ENCODE measurements at regions not wholly inside any gene's neighbourhood (a gene's known extent, or its start where the extent isn't known, plus 50 kb on each side); places are given as distances from the start of the nearest gene placed in this dataset.

DNA sequence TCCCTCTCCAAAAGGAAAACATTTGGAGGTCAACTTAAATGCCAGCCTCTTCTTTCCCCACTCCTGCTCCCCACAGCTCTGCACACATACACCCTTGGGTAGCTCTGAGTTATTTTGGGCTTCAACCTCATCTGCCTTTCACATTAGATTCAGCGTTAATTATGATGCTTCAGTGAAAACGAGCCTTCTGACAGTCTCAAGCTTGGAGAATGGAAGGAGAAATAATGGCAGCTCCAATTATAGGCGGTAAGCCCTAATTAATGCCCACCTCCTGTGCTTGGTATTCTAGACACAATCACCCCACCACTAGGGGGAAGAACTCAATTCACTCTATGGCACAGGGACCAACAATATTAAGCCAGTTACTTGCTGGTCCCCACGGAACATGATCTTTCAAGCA lies 397.9 kb downstream of the BRINP2 start:
- Histone ChIP-seq H3K36me3 (ENCODE audit: control insufficient read depth in 4 of 4, insufficient read depth in 3 of 4, low read depth in 1 of 4, low read length in 3 of 4) (no peaks in the 10 kb centered on the region), H3K27me3 (ENCODE audit: control insufficient read depth in 4 of 4, insufficient read depth in 4 of 4, low read length in 3 of 4) (no peaks in the 10 kb centered on the region), H3K9me3 (ENCODE audit: control insufficient read depth in 4 of 4, low read length in 3 of 4) (no peaks in the 10 kb centered on the region), H3K27ac (ENCODE audit: low read depth in 1 of 2, low read length in 2 of 2) (no peak overlapping the region), H3K4me1 (ENCODE audit: control insufficient read depth in 4 of 4, insufficient read depth in 4 of 4, low read length in 3 of 4) (peaks cover 0 to 10% (median 6%) of the 10 kb centered on the region in 4 donors), H3K9ac (ENCODE audit: low read depth in 1 of 2, low read length in 2 of 2) (no peak overlapping the region), H3K4me3 (ENCODE audit: low read depth in 1 of 3, low read length in 3 of 3) (no peak overlapping the region)
- no peak for DNase-seq (ENCODE audit: low spot score)
- 89% methylated on average over 4 of the region's 4 CpGs for WGBS
- TF ChIP-seq ZBTB33 (IDR thresholded peaks at IDR 0.05) (no peak), NR2F2 (IDR thresholded peaks at IDR 0.05) (no peak), CTCF (IDR thresholded peaks at IDR 0.05; ENCODE audit: low read depth, low read length, missing input control) (no peak), EGR1 (IDR thresholded peaks at IDR 0.05; ENCODE audit: low read depth in 2 of 2) (no peak), YY1 (IDR thresholded peaks at IDR 0.05) (no peak)

DNA sequence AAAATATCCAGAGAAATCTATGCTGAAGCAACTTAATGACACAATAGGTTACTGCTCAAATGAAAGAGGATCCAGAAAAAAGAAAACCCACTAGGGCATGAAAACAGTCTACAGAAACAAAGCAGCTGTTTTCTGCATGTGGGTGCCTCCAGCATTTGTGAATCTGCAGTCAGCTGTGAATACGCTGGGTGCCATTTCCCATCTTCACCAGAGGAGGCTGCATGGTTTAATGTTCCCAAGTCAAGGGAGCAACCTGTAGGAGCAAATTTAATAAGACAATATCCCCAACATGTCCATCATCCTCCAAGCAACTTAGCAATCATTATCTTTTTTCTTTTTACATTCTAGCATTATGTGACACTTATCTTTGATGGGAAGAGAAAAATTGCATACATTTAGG lies 396.6 kb downstream of the BRINP2 start:
- DNase-seq (ENCODE audit: low spot score), result no peak
- Histone ChIP-seq H3K9ac (ENCODE audit: low read depth in 1 of 2, low read length in 2 of 2) (no peak overlapping the region), H3K36me3 (ENCODE audit: control insufficient read depth in 4 of 4, insufficient read depth in 3 of 4, low read depth in 1 of 4, low read length in 3 of 4) (no peaks in the 10 kb centered on the region), H3K27ac (ENCODE audit: low read depth in 1 of 2, low read length in 2 of 2) (no peak overlapping the region), H3K4me3 (ENCODE audit: low read depth in 1 of 3, low read length in 3 of 3) (no peak overlapping the region), H3K4me1 (ENCODE audit: control insufficient read depth in 4 of 4, insufficient read depth in 4 of 4, low read length in 3 of 4) (peaks cover 0 to 10% (median 6%) of the 10 kb centered on the region in 4 donors), H3K27me3 (ENCODE audit: control insufficient read depth in 4 of 4, insufficient read depth in 4 of 4, low read length in 3 of 4) (no peaks in the 10 kb centered on the region), H3K9me3 (ENCODE audit: control insufficient read depth in 4 of 4, low read length in 3 of 4) (no peaks in the 10 kb centered on the region)
- TF ChIP-seq GABPA (IDR thresholded peaks at IDR 0.05 in 1 of 2, conservative IDR thresholded peaks at IDR 0.05 in 1 of 2) (no peak), HNF4G (IDR thresholded peaks at IDR 0.05) (no peak), NR2F2 (IDR thresholded peaks at IDR 0.05) (no peak), RAD21 (IDR thresholded peaks at IDR 0.05) (peak; percentile 27 to 32), ATF3 (IDR thresholded peaks at IDR 0.05) (no peak), TAF1 (conservative IDR thresholded peaks at IDR 0.05) (no peak), CTCF (IDR thresholded peaks at IDR 0.05; ENCODE audit: low read depth, low read length, missing input control) (peak; percentile 30), ZBTB33 (IDR thresholded peaks at IDR 0.05) (no peak), SP1 (IDR thresholded peaks at IDR 0.05) (no peak), EGR1 (IDR thresholded peaks at IDR 0.05; ENCODE audit: low read depth in 2 of 2) (no peak)
- TF ChIP-seq, protein P1, sequence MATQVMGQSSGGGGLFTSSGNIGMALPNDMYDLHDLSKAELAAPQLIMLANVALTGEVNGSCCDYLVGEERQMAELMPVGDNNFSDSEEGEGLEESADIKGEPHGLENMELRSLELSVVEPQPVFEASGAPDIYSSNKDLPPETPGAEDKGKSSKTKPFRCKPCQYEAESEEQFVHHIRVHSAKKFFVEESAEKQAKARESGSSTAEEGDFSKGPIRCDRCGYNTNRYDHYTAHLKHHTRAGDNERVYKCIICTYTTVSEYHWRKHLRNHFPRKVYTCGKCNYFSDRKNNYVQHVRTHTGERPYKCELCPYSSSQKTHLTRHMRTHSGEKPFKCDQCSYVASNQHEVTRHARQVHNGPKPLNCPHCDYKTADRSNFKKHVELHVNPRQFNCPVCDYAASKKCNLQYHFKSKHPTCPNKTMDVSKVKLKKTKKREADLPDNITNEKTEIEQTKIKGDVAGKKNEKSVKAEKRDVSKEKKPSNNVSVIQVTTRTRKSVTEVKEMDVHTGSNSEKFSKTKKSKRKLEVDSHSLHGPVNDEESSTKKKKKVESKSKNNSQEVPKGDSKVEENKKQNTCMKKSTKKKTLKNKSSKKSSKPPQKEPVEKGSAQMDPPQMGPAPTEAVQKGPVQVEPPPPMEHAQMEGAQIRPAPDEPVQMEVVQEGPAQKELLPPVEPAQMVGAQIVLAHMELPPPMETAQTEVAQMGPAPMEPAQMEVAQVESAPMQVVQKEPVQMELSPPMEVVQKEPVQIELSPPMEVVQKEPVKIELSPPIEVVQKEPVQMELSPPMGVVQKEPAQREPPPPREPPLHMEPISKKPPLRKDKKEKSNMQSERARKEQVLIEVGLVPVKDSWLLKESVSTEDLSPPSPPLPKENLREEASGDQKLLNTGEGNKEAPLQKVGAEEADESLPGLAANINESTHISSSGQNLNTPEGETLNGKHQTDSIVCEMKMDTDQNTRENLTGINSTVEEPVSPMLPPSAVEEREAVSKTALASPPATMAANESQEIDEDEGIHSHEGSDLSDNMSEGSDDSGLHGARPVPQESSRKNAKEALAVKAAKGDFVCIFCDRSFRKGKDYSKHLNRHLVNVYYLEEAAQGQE (IDR thresholded peaks at IDR 0.05), result no peak
- WGBS, result 96% methylated on average over 1 of the region's 1 CpG
